SK-MEL-5 (cell line): ENCODE measurements at regions not wholly inside any gene's neighbourhood (a gene's known extent, or its start where the extent isn't known, plus 50 kb on each side); places are given as distances from the start of the nearest gene placed in this dataset.
"Not testable (repeated sequence)": the region's sequence is repeated elsewhere in the genome, so short reads cannot be mapped to it uniquely, and the experiment has no call there.

Experiments
- DNase-seq: peaks from one replicate; pipeline ENCODE4 v3.0.0-alpha.2; 2016; ENCODE audit warnings: low read depth, low spot score
- in situ Hi-C: cut with HindIII; loops from 2 replicates; pipeline ENCODE4 v1.10.0; 2016; ENCODE audit warnings: low sequenced_read_pairs, high pct_unique_total_duplicates, low pct_unique_long_range_greater_than_20kb

DNA sequence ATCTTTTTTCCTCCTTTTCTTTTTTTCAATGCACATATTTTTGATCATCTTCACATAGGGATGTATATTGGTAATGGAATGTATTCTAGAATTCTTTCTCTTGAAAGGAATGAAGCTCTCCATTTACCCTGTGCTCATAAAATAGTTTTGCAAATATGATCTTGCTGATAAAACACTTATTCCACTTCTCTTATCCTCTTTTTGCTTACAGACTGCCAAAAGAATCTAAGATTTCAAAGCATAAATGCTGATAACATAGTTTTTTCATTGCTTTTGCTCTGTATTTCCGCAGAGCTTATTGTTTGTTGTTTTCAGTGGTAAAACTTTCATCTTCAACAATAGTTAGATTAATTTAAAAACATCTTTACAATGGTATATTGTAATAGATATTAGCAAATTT is 350.5 kb downstream of the PAX1 start:
- DNase-seq, result no peak
- in situ Hi-C loops, result no loop called here

DNA sequence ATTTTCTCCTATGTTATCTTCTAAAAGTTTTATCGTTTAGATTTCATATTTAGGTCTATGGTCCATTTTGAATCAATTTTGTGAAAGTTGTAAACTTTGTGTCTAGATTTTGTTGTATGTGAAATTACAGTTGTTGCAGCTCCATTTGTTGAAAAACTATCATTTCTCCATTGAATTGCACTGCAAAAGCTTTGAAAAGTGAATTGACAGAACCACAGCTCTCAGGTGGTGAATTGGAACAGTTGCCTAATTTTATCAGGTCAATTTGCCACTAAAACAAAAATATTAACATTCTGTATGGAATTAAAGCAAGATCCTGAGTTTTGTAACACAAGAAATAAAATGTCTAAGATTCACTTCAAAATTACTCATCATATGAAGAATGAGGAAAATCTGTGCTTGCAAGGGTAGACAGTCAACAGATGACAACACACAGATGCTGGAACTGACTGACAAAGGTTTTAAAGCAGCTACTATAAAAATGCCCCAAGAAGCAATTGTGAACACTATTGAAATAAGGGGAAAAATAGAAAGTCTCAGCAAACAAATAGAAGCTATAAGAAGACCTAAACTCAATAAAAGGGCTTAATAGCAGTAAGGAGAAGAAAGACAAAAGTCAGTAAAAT is 346.7 kb downstream of the PAX1 start:
- no peak for DNase-seq
- in situ Hi-C loops, result no loop called here

DNA sequence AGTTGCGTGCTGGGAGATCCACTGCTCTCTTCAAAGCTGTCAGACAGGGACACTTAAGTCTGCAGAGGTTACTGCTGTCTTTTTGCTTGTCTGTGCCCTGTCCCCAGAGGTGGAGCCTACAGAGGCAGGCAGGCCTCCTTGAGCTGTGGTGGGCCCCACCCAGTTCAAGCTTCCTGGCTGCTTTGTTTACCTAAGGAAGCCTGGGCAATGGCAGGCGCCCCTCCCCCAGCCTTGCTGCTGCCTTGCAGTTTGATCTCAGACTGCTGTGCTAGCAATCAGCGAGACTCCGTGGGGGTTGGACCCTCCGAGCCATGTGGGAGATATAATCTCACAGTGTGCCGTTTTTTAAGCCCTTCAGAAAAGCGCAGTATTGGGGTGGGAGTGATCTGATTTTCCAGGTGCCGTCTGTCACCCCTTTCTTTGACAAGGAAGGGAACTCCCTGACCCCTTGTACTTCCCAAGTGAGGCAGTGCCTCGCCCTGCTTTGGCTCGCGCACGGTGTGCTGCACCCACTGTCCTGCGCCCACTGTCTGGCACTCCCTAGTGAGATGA is 340.6 kb downstream of the PAX1 start:
- DNase-seq, in situ Hi-C loops: not testable (repeated sequence)

DNA sequence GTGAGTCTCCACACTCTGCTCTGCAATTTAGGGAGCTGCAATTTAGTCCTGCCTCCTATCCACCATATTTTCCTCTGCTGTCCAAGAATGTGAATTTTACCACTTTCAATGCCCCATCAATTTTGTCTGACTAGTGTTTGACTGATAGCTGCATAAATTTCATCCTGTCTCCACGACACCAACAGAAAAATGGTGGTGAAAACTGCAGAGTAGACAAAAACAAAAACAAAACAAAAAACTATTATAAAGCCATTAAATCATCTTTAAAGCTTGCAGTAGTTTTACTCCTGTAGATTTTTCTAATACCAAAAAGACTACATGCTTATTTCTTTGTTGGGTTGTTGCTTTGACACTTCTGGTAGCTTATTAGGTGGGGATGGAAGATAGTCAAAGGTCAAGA is 322.0 kb downstream of the PAX1 start:
- no peak for DNase-seq
- in situ Hi-C loops, result no loop called here

DNA sequence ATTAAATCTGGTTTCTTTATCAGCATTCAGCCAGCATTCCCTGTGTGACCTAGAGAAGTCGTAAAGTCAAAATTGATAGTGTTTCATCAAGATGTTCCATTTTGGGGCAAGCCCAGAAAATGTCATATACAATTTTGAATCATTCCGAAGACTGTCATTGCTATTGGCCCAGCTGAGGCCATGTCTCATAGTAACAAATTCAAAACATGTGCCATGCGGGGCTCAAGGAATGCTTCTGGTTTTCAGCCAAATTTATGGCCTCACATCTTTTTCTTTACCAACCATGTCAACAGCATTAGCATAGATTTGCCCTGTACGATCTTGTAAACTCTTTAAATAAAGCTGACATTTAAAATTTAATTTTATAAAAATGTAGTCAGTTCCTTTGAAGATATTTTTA is 314.7 kb downstream of the PAX1 start:
- DNase-seq, result no peak
- in situ Hi-C loops, result no loop called here

DNA sequence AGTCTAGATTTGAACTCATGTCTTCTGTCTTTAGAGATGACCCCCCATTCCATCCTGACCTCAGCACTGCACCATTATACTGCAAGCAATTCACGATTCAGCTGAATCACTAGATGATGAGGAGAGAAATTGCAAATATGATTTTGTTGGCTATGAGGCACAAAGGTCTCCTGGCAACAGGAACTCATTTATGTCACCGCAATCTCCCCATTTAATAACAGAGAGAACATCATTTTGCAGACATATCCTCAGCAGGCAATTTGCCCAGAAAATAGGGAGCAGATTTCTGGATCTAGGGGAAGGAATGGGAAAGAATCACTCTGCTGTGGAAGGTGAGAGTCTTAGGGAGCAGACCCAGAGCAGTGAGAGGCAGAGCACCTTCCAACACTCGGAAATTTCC is 303.0 kb downstream of the PAX1 start:
- DNase-seq, result no peak
- in situ Hi-C loops, result no loop called here

DNA sequence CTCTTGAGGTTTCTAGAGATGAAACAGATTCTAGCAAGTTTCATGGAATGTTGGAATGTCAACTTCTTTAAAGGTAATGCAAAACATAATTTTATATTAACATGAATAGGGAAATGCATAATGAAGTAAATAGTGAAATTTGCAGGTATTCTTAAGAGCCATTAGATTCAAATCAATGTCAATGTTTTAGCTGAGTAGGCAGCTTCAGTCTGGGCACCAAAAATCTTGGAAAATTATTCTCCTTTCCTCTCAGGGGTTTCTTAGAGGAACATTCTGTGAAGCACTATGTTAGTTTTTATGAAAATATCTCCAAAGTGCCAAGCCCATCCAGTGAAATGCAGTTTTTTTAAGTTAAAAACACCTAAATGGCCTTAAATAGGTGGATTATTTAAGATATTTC is 300.8 kb downstream of the PAX1 start:
- no peak for DNase-seq
- in situ Hi-C loops, result no loop called here

DNA sequence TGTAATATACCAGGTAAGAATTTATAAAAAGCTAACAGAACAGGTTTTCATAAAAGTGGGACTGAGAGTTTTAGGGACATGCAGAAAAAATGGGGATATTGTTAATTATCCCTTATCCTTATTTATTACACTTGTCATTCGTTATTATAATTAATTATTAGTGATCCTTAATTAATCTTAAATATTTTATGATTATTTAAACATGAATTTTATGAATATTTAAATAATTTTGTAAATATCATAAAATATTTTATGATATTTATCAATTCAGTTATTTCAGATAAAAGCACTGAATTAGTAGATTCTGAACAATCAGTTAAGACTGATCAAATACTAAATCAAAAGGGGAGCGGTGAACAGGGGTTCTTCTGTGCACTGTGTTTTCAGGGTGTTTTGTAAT is 300.1 kb downstream of the PAX1 start:
- in situ Hi-C loops, result no loop called here
- no peak for DNase-seq

DNA sequence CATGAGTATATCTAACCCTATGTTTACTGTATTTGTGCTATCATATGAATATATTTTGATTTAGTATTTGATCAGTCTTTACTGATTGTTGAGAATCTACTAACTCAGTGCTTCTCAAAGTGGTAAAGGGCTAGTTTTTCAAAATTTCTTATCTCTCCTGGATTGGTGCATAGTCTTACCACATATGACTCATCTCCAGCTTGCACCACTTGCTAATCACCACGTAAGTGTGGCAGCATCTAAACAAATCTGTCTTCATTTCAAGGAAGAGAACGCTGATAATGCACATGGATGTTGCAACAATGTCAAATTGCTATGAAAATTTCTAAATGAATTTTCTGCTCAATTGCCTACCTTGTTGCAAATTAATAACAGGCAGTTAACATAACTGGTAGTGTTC is 299.5 kb downstream of the PAX1 start:
- no peak for DNase-seq
- in situ Hi-C loops, result no loop called here

DNA sequence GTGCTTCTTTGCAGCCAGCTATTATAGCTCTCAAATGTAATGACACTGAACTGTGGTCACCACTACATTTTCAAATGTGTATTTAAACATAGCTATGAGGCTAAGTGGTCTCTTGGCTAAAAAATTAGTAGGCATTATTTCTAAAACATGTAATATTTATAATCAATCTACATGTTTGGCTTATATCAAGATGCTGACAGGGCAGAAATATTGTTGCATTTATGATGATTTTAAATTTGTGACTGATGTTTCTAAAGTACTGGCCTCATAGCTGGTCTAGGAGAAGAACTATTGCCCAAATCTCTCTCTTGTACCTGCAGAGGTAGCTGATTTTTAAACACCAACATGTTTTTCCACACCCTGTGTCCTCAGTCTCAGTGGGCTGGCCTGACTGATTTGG is 298.2 kb downstream of the PAX1 start:
- in situ Hi-C loops, result no loop called here
- no peak for DNase-seq

DNA sequence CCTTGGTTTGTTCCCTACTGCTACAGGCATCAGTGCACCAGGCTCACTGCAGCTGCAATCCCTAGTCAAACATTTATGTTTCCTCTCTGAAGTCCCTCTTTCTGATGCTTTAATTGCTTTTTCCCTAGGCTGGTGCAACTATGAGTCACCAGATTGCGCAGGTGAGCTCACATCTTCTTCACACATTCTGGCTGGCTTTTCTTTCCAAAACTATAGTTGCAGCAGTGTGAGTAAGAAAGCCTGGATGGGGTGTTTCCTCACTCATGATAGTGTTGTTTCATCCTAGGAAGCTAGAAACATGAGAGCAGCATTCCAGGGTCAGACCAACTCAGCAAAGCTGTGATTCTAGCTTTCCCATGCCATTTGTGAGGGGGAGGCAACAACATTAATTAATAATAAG is 296.4 kb downstream of the PAX1 start:
- DNase-seq, result no peak
- in situ Hi-C loops, result no loop called here

DNA sequence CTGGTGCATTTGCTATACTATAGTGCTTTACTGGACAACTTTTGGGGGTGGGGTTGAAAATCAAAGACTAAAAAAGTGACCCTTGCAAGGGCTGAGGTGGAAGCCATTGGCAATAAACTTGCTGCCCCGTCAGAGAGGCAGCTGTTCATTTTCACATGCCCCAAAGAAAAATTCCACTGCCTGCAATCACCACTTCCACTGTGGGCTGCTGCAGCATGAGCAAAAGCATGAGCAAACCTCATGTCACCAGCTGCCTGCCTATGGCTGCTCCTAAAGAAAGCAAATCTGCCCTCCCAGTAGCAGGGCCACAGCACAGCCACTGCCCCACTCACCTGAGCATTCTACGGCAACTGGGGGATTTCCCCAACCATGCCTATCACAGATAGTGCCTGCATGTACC is 290.0 kb downstream of the PAX1 start:
- in situ Hi-C loops, result no loop called here
- no peak for DNase-seq

DNA sequence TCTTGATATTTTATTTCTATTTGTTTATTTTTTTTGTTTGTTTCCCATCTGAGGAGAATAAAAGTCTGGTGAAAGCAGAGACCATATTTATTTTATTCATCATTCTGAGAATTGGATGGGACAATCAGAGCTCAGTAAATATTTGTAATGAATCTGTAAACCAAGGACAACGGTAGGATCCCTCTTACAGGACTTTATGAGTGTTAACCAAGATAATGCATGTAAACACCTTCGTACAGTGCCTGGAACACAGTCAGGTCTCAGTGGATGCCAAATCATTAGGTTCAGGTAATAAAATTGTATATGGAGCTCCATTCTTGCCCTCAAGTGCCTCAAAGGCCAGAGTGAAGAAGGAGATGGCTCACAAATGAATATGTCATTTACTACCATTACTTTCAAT is 288.7 kb downstream of the PAX1 start:
- in situ Hi-C loops, result no loop called here

DNA sequence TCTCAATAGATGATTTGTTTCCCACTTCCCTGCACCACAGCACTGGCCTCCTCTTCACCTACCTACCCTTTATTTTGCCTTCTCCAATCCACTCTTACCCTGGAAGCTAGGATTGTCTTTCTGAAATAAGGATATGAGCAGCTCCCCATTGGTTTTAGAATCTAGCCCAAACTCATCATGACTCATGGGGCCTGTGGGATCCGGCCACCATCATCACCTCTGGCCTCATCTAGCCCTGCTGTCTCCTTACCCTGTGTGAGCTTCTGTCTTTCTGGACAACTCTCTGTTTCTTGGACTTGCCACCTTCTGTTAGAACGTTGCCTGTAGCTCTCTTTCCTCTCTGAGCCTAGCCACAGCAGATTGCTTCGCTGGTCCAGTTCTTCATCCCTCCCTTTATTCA is 277.1 kb downstream of the PAX1 start:
- in situ Hi-C loops, result no loop called here

More for the DNA sequence above, 288.7 kb downstream of the PAX1 start:
- no peak for DNase-seq

DNA sequence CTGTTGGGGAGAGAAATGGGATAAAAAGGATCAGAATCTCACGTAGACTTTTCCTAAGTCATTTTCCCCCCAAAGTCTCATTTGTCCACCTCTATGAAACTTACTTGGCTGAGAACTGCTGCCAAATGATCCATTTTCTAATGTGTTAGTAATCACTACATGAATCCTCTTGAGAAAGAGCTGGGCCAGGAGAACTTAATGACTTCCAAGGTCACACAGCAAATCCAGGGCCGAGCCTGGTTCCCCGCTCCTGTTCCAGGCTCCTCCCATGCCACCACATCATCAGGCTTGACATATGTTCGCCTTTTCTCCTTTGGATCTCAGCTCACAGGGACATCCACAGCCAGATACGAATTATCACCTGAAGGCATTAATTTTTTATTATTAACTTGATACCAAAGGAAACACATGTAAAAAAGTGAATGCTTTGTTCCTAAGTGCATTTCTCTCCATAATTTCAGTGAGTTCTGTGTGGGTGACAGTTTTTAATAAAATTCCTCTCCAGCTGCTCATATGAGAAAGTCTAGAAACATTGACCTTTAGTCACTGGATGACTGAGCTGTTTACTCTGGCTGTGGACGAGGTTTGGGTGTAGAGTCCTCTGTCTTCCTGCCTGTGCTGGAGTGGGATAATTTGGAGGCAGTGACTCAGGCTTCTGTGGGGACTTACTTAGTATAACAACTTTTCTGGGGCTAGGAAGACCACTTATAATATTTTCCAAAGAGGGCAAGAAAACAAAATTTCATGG is 276.3 kb downstream of the PAX1 start:
- in situ Hi-C loops, result no loop called here
- DNase-seq, result no peak

More for the DNA sequence above, 277.1 kb downstream of the PAX1 start:
- DNase-seq, result no peak

DNA sequence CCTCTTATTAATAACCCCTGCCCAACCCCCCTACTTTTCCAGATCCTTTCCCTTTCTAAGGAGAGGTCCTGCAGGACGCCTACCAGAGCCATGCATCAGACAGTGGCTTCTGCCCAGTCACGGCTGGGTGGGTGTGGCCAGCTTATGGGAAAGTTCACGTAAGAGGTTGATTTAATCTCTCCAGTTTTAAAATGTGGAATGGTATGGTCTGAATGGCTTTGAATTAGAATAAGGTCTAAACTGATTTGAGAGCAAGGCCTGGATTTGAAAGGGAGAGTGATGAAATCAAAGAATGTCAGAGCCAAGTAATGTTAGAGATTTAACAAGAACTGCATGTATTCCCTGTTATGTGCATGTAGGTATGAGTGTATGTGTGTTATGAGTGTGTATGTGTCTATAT is 275.7 kb downstream of the PAX1 start:
- DNase-seq, result no peak
- in situ Hi-C loops, result no loop called here

DNA sequence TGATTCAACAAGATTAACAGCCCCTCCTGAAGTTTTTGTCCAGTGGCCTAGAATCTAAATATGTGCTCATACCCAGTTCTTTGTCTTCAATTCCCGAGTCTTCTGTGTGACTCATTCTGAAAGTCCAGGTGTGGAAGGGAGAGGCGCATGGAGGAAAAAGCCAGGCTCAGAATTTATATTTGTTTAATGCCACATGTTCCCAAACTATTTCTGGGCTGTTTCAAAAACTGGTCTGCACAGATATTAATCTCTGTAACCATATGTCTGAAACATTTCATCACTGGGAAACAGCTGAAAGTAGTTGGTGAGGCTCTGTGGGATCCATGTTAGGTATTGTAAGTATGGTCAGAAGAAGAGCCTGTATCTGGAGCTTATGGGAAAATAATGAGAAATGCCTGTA is 266.0 kb downstream of the PAX1 start:
- DNase-seq, result no peak
- in situ Hi-C loops, result no loop called here

DNA sequence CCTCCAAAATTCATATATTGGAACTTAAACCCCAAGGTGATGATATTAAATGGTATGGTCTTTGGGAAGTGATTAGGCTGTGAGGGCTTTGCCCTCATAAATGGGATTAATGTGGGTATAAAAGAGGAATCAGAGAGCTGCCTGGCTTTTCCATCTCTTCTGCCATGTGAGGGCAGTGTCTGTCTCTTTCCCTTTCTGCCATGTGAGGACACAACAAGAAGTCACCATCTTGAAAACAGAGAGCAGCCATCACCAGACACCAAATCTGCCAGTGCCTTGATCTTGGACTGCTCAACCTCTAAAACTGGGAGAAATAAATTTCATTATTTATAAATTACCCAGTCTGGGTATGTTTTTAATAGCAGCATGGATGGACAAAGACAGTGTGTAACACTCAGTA is 263.0 kb downstream of the PAX1 start:
- DNase-seq, result peak; percentile 48
- in situ Hi-C loops, result no loop called here

DNA sequence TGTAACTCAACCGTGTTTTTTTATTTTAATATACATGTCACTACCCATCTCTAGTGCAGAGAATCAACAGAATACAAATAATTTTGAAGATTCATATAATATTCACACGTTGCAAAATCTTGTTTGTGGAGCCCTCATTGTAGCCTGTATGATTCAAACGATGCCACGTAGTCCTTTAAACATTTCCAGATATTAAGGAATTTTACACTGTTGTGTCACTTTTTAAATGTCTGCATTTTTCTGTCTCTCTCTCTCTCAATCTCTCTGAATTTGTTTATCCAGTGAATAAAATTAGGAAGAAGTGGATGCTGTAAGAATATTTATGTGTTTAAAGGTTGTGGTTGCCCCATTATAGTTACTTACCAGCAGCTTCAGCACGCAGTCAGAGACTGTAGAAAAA is 262.0 kb downstream of the PAX1 start:
- in situ Hi-C loops, result no loop called here
- DNase-seq, result no peak
